ENCODE measurements at regions not wholly inside any gene's neighbourhood (a gene's known extent, or its start where the extent isn't known, plus 50 kb on each side); places are given as distances from the start of the nearest gene placed in this dataset.

DNA sequence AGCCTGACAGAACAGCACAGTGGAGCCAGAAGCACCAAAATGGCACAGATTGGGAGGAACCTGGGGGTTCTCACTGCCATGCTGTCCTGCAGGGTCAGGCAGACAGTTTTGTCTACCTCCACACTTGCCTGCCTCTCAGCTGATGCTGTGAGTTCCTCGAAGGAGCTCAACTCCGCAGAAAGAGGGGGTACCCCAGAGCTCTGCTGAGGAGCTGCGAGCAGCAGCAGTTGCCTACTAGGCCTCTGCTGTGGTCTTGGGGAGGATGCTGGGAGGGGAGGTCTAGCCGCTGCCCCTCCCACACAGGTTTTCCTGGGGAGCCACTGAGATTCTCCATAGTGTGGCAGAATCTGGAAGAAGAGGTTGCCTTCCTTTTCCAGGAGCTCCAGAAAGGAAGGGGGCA lies 192.5 kb downstream of the FOXD2 start:
- no peak for DNase-seq (ENCODE audit: low read depth)

- no peak for DNase-seq (ENCODE audit: low read depth)
Measured at GRCh38 chr1:47631411-47631995, 193.7 kb downstream of the FOXD2 start.

GRCh38 chr1:47635111-47635510 lies 197.3 kb downstream of the FOXD2 start:
- DNase-seq (ENCODE audit: low read depth), result no peak

DNA sequence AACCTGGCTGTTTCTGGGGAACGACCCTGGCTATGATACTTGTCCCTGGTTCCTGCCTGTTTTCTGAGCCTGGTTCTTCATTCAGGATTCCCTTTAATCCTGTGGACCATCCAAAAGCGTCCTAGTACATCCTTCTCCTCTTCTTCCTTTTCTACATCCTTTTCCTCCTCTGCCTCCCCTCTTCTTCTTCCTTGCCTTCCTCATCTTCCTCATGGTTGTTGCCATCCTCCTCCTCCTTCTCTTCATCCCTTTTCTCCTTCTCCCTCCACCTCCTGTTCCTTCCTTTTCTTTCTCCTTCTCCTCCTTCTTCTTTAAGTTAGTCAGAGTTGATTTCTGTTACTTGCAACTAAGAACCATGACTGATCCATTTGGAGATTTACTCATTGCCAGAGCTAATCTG lies 197.8 kb downstream of the FOXD2 start:
- DNase-seq (ENCODE audit: low read depth), result no peak

DNA sequence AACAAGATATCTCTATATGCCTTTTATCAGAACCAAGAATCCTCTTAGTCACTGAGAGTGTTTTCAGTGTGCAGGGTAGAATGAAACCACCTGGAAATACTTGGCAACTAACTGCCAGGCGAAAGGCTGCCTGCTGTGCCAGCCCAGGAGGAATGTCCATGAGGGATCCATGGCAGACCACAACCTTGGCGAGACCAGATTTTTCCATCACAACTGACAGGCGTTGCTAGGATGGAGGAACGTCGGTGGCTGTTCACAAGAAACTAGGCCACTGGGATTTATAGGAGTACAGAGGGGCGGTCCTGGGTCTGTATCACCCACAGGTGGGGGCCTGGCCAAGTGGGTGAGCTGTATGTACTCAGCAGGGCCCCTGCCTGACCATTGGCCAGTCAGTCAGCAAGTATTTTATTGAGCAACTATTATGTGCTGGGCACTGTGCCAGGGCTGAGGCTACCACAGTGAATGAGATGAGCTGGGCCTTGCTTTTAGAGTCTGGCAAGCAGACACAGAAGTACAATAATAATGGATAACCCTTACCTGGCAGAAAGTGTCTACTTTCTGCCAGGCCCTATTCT lies 199.4 kb downstream of the FOXD2 start:
- DNase-seq (ENCODE audit: low read depth), result no peak

DNA sequence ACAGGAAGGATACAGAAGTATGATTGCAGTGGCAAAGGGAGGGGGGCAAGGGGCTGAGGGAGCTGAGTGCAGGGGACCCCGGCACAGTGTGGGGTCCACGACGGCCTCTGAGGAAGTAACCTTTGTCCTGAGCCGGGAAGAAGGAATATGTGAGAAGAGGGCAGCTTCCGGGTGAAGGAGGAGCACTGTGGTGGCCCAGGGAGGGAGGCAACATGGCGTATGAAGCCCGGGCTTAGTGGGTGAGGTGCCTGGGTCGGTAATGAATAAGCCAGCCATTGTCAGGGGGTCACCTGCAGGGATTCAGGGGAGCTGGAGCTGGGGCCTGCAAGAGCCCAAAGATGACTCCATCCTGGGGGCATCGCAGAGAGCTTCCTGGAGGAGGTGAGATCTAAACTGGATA lies 200.4 kb downstream of the FOXD2 start:
- DNase-seq (ENCODE audit: low read depth), result no peak

DNA sequence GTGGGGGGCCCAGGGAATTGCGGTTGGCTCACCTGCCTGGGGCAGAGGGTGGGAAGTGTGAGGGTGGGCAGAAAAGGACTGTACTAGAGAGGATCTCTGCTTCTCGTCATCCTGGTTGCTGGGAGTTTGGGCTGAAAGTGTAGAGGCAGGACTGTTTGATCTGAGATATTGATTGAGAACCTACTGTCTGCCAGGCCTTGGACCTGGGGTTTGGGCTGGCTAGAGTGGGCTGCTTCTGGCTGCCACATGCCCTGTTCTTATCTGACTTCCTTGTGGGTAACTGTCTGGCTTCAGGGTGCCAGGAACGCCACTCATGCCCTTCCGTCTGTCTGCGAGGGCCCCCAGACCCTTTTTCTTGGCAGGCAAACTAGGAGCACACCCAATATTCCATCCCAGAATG lies 200.9 kb downstream of the FOXD2 start:
- no peak for DNase-seq (ENCODE audit: low read depth)

- DNase-seq (ENCODE audit: low read depth), result no peak
Measured at GRCh38 chr1:47643306-47644211, 205.7 kb downstream of the FOXD2 start.

GRCh38 chr1:47644212-47644573 lies 206.3 kb downstream of the FOXD2 start:
- DNase-seq (ENCODE audit: low read depth), result no peak

DNA sequence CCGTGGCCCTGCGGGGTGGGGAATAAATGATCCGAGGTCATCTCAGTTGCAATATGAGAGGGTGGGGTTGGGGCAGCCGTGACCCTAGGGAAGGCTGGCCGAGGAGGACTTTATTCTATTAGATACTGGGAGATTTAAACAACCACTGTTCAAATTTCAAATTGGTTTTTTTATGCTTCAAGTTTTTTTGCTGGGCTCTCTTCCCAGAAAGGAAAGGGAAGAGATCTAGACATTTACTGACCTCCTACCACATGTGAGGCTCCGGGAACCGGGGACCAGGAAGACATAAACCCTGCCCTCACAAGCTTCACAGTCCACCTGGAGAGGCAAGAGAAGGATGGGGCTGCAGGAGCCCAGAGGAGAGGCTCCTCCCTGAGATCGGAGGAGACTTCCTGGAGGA lies 207.3 kb downstream of the FOXD2 start:
- DNase-seq (ENCODE audit: low read depth), result no peak

DNA sequence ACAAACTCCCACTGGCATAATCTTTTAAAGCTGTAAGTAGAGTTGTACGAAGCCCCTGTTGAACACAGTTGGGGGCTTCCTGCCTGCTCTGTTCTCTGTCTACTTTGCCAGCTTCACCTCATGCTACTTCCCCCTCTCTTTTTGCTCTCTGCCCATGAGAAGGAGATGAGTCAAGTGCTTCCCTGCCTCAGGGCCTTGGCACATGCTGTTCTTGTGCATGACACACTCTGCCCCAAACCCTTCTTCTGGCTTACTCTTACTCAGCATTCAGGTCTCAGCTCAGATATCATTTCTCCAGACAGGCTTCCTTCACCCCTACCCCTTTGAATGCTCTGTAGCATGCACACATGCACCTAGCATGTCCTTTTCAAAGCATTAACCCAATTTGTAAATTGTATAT lies 208.8 kb downstream of the FOXD2 start:
- DNase-seq (ENCODE audit: low read depth), result no peak

GRCh38 chr1:47647327-47647845 lies 209.5 kb downstream of the FOXD2 start:
- DNase-seq (ENCODE audit: low read depth), result no peak

DNA sequence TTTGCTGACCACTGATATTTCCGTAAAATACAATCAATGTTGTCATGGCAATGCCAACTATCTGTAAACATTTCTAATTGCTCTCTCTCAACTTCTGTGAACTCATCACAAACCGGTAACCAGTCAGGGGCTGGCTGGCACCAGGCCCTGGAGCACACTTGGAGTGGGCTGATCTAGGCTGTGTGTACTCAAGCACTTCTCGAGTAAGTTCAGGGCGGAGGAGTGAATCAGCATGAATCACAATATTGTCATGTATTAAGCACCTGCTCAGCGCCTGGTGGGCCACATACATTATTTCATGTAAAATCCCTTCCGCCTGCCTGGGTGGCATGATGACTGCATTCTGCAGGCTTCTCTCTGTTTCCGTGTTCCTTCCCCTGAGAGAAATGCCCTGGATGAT lies 212.4 kb downstream of the FOXD2 start:
- no peak for DNase-seq (ENCODE audit: low read depth)

DNA sequence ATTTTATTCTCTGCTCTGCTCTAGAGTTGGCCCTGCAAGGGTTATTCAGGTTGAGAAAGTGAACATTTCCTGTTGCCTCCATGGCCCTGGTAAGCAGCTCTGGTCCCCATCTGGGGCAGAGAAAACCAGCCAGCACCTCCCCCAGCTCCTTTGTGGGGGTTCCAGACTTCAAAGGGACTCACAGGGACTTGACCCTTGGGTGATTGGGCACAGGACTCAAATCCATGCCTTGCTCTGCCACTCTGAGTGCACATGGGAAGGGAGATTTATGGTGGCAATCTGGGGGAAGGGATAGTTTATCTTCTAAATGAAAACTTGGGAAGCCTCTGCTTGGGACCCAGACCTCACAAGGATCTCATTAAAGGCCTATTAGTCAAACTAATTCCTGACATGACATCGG lies 212.8 kb downstream of the FOXD2 start:
- DNase-seq (ENCODE audit: low read depth), result no peak

GRCh38 chr1:47651311-47652089 lies 213.7 kb downstream of the FOXD2 start:
- DNase-seq (ENCODE audit: low read depth), result no peak

- no peak for DNase-seq (ENCODE audit: low read depth)
Measured at GRCh38 chr1:47655521-47656300, 217.9 kb downstream of the FOXD2 start.

GRCh38 chr1:47656719-47657685 lies 219.2 kb downstream of the FOXD2 start:
- DNase-seq (ENCODE audit: low read depth), result no peak

GRCh38 chr1:47658161-47658920 lies 220.5 kb downstream of the FOXD2 start:
- DNase-seq (ENCODE audit: low read depth), result no peak

- DNase-seq (ENCODE audit: low read depth), result no peak
Measured at GRCh38 chr1:47659146-47659545, 221.3 kb downstream of the FOXD2 start.

DNA sequence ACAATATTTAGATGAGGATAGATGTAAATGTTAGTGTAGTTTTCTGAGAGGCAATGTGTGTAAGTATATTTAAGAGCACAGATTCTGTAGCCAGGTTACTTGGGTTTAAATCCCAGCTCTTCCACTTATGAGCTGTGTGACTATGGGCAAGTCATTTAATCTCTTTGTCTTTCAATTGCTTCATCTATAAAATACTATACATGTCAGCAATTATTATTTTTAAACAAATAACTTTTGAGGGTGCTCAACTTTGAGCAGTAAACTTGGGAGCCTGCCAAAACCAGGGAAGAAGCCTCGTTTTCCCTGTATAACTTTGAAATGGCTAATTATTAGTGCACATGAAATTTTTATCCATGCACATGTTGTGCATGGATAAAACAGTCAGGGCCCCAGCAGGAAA lies 222.8 kb downstream of the FOXD2 start:
- no peak for DNase-seq (ENCODE audit: low read depth)
